ENCODE measurements at regions not wholly inside any gene's neighbourhood (a gene's known extent, or its start where the extent isn't known, plus 50 kb on each side); places are given as distances from the start of the nearest gene placed in this dataset.
"Not testable (repeated sequence)": the region's sequence is repeated elsewhere in the genome, so short reads cannot be mapped to it uniquely, and the experiment has no call there.

DNA sequence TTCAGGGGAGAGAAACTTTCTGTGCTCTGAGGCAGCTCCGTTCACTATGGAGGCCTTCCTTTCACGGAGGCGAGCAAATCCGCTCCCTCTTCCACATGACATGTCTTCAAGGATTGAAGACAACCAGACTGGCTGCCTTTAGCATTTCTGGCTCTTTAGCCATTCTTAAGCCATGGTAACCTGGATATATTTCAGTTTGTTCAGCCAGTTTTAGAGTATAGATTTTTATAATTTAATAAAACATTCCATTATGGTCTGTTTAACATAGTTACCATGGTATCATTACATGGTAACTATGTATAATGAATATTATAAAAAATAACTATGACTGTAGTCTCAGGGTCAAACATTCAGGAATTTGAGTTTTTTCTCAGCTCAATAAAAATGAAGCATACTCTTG lies 54.2 kb upstream of the NFIA start:
- DNase-seq (ENCODE audit: low read depth in 2 of 2): no peak

DNA sequence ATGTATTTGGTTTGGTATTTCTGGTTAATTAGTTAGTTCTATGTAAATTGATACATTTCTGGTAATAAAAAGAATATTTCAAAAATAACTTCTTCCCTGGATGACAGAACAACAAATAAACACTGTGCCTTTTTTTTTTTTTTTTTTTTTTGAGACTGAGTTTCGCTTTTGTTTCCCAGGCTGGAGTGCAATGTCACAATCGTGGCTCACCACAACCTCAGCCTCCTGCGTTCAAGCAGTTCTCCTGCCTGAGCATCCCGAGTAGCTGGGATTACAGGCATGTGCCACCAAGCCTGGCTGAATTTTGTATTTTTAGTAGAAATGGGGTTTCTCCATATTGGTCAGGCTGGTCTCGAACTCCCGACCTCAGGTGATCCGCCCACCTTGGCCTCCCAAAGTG lies 64.3 kb upstream of the NFIA start:
- not testable (repeated sequence) for DNase-seq (ENCODE audit: low read depth in 2 of 2)

DNA sequence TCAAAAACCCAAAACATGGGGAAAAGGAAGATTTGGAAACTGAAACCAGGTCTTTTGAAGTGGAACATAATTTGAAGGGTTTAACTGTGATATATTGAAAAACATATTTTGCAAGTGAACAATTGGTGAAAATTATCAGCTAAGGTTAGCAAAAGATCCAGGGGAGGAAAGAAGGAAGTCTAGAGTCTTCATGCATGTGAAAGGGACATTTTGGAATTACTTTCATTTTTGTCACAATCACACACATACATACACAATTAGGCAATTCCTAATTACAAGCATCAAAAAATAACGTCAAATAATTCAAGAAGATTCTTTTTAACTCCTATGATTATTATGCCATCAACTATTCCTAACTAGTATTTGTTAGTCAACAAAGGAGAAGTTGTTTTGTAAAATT lies 64.7 kb upstream of the NFIA start:
- no peak for DNase-seq (ENCODE audit: low read depth in 2 of 2)

GRCh38 chr1:61013946-61014667 lies 68.3 kb upstream of the NFIA start:
- DNase-seq (ENCODE audit: low read depth in 2 of 2): no peak

DNA sequence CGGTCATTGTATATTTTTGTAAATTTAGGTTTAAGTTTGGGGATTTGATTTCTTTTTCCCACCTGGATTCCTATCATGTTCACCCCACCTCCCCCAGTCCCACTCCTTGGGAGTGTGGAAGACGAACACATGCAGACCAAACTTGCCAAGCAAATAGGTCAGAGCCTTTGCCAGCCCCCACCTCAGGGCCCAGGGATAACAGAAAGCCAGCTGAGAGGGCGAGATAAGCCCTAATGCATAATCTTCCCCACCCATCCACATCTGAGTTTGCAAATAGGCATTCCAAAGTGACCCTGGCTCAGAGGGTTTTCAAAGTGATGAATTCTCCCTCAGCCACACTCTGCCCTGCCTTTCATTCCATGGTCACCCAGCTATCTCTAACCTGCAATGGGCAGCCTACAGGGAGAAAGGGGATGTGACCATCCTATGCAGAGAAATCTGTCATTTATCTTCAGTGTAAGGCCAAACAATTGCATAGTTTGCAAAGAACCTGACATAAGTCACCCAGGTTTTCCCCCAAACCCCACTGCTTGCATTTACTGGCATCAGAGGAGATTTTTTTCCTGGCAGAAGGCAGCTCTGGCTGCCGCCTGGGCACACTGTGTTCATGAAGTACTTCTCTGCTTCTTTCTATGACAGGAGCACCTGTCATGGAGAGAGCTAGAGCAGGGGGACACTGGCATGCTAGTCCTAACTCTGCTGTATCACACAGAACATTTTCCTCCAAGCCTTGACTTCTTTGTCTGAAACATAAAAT lies 69.0 kb upstream of the NFIA start:
- DNase-seq (ENCODE audit: low read depth in 2 of 2): no peak

- no peak for DNase-seq (ENCODE audit: low read depth in 2 of 2)
Measured at GRCh38 chr1:61012341-61012761, 70.0 kb upstream of the NFIA start.

GRCh38 chr1:61011561-61012263 lies 70.6 kb upstream of the NFIA start:
- DNase-seq (ENCODE audit: low read depth in 2 of 2): no peak

DNA sequence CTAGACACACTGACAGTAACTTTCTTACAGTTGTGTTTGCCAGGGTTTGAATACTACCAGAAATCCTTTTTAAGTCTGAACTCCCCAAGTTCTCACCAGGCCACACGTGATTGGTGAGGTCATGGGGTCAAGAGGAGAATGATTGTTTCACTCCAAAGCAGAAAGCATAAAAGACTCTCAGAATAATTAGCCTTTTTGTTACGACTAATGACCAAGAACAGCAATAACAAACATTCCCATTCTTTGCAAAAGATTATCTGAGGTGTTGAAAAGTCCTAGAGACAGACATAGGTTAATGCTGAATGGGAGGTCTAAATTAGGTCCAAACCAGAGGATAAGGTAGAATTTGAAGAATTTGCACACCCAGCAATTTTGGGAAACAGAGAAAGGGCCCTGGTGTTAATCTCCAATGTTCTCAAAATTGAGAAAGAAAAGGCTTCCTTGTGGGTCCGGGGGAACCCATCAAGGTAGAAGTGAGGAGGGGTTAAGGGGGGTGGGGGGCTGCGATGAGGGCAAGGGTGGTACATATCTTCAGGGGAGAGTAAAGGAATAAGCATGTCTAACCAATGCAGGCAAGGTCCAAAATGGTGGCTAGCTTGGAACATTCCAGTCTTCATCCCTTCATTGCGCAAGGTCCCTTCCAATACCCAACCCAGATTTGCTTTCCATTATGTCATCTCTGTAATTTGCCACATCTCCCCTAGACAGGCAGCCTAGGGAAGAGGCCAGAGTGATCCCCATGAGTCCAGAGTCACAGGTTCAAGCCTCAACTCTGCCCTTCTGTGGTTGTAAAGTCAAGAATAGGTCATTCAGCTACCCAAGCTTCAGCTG lies 74.6 kb upstream of the NFIA start:
- DNase-seq (ENCODE audit: low read depth in 2 of 2): no peak

DNA sequence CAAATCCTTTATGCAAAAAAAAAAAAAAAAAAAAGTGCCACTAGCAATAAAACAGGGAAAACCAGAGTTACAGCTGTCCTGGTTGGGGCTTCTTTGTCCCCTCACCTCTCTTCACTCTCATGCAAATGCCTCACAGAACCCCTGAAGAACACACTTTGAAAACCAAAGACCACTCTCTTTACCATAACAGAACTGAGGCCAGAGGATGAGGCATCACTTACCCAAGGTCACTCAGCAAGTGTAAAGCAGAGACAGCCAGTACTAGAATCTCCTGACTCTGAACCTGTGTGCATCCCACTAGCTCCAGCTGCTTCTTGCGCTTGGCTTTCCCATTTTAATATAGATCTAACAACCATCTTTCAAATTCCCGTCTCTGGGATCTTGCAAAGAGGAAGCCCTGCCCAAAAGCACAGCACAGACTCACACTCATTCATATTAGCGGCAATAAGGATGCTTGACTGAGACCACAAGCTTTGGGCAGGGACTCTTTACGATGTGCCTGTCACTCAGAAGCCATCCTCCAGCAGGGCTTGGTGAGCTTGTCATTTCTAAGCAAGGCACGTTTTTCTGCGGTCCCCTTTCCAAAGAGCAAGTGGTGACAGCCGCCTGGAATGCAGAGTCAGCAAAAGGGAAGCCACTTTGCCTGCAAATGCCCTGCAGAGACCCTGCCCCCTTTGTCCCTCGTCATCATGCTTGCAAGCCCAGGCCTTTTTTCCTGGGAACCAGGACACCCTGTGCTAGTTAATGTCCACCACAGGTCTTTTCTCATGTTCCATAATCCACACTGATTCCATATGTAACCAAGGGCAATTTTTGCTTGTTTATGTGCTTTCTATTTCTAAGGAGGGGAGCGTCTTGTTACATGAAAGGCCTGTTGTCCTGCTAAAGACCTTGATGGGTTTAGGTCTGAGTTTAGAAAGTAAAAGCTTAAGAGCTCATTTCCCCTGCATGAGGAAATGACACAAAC lies 76.5 kb upstream of the NFIA start:
- no peak for DNase-seq (ENCODE audit: low read depth in 2 of 2)

GRCh38 chr1:61004262-61005003 lies 77.9 kb upstream of the NFIA start:
- DNase-seq (ENCODE audit: low read depth in 2 of 2): no peak

DNA sequence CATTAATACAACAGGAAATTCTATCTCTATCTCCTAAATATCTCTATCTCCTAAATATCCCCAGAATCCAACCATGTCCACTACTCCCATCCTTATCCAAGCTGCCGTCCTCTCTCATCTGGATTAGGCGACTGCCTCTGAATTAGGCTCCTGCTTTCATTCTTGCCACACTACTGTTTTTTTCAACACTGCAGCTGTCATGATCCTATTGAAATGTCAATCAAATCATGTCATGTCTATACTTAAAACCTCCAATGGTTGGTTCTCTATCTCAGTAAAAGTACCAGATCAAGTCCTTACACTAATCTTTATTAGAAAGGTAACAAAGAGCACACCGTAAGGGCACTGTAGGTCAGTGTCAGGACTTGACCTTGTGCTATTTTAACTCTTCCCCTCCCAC lies 82.0 kb upstream of the NFIA start:
- DNase-seq (ENCODE audit: low read depth in 2 of 2): no peak

- DNase-seq (ENCODE audit: low read depth in 2 of 2): no peak
Measured at GRCh38 chr1:60998786-60999185, 83.6 kb upstream of the NFIA start.

DNA sequence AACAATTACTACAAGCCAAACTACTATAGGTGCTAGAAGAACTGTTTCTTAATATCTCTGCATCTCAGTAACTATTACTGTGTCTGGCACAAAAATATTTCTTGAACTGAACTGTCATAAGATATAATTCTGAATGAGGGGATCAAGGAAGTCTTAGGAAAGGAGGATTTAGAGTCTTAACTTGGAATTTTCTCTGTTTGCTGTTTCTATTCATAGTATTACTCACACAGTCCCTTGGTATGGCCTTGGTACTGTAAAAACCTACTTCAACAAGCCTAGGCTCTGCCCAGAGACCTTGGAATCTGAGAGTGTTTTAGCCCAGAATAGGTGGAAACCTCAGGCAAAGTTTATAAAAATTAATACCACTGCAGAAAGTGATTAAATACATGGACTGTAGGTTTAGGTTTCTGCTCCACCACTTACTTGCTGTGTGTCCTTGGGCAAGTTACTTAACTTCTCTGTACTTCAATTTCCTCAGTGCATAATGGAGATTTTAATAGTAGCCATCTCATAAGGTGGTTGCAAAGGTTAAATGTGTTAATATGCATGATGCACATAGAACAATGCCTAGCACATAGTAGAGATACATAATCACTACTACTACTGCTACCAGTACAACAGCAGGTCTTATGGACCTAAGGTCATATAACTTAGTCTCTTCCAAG lies 87.4 kb upstream of the NFIA start:
- DNase-seq (ENCODE audit: low read depth in 2 of 2): no peak

- no peak for DNase-seq (ENCODE audit: low read depth in 2 of 2)
Measured at GRCh38 chr1:60994369-60994768, 88.0 kb upstream of the NFIA start.

- DNase-seq (ENCODE audit: low read depth in 2 of 2): no peak
Measured at GRCh38 chr1:60992165-60992564, 90.2 kb upstream of the NFIA start.

DNA sequence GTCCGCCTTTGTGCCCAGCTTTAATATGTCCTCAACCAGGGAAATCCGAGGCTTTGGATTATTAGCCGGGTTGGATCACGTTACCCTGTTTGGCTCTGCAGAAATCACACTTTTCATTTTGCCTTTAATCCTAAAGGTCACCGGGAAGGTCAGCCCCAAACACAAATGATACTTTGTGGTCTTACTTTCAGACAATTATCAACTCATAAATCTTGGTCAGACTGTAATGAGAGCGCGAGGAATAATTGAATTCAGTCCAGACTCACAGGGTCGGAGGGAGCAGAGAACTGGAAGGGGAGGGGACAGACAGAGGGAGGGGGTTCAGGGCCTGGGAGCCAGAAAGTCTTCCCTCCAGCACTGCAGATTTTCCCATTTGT lies 91.7 kb upstream of the NFIA start:
- no peak for DNase-seq (ENCODE audit: low read depth in 2 of 2)

DNA sequence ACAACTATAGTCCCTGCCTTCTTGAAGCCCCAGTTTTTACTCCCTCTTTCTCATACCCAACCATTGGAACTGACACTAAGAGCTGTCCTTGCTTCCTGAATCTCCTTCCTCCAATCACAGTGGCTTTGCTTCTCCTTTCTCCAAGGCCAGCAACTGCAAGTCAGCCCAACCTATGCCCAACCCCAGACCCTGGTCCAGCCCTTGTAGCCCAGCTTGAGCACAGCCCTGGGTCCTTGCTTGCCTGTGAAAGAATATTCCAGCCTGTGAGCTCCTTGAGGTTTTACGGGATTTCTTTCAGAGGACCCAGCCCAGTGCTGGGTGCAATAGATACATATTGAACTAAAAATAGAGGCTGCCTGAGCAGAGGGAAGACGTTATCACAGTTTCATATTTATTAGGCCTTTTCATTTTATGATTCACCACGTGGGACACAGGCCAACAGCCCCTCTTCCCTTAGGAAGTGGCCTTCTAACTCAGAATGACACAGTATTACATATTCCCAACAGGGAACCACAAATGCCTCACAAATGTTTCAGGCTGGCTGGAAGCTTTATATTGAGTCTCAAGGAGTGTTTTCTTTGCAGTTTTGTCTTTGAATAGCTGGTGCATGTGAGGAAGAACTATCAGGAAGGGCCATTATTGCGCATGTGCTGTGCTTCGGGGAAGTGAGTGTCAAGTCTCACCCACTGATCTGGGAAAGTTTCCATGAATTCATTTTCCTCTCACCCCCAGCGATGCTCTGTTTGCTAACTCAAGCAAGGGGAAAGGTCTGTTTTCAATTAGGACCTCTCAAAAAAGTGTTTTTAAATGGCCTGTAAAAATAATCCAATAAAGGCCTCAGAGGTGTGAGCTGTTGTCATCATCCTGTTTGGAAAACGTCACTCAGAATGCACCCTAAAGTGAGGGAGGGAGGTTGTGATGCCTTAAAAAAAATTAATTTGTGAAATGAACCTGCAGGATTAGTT lies 92.3 kb upstream of the NFIA start:
- DNase-seq (ENCODE audit: low read depth in 2 of 2): peak; percentile 79 to 94

DNA sequence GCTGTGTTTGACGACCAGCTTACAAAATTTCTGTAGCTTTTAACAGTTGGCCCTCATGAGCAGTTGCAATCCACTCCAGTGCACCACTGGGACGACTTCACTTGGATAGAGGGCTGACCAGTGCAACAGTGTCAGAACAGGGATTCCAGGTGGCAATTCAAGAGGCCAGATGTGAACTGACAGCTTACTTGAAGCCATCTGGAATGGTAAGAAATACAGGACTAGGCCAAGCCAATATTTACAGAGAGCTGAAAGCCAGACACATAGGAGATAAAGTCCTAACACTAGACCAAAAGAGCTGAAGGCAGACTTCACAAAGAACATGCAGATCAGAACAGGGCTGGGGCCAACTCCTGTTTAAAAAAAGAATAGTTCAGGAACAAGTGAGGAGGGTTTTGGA lies 93.5 kb upstream of the NFIA start:
- no peak for DNase-seq (ENCODE audit: low read depth in 2 of 2)

Measured in dermis microvascular lymphatic vessel endothelial cell (primary cell).